ENCODE measurements at regions not wholly inside any gene's neighbourhood (a gene's known extent, or its start where the extent isn't known, plus 50 kb on each side); places are given as distances from the start of the nearest gene placed in this dataset.

- no peak overlapping the region for H3K27ac ChIP-seq
- TF ChIP-seq, protein P1, sequence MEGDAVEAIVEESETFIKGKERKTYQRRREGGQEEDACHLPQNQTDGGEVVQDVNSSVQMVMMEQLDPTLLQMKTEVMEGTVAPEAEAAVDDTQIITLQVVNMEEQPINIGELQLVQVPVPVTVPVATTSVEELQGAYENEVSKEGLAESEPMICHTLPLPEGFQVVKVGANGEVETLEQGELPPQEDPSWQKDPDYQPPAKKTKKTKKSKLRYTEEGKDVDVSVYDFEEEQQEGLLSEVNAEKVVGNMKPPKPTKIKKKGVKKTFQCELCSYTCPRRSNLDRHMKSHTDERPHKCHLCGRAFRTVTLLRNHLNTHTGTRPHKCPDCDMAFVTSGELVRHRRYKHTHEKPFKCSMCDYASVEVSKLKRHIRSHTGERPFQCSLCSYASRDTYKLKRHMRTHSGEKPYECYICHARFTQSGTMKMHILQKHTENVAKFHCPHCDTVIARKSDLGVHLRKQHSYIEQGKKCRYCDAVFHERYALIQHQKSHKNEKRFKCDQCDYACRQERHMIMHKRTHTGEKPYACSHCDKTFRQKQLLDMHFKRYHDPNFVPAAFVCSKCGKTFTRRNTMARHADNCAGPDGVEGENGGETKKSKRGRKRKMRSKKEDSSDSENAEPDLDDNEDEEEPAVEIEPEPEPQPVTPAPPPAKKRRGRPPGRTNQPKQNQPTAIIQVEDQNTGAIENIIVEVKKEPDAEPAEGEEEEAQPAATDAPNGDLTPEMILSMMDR (conservative IDR thresholded peaks at IDR 0.05) = no peak
- TF ChIP-seq ZFX (IDR thresholded peaks at IDR 0.05) = no peak
Measured at GRCh38 chr3:6223572-6223971, 637.3 kb upstream of the GRM7 start.

GRCh38 chr3:6228958-6229683 lies 631.8 kb upstream of the GRM7 start:
- no peak for TF ChIP-seq ZFX (IDR thresholded peaks at IDR 0.05)
- TF ChIP-seq, protein P1 (conservative IDR thresholded peaks at IDR 0.05) = no peak
- no peak overlapping the region for H3K27ac ChIP-seq

DNA sequence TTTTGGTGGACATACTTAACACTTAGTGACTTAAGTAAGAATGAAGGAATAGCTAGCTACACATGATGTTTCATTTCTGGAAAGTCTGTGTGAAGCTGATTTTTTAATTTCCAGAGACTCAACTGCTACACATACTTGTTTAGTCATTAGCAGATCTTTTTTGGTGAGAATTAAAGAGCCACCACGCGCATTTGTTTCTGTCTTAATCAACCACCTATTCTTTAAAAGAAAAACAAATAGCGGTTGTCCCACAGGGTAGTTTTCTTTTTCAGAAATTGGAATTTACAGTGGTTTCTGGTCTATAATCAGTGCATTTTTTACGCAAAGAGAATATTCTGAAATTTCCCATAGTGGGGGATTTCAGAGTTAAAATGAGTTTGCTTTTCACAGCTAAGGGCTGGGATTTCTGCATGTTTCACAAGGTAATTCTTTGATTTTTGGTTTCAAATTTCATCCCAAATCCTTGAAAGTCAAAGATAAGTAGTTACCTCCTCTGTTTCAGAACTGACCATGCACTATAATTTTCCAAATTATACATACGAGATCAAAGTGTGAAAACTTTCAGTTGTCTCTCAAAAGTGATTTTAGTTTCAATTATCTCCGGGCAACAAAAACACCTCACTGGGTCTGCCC lies 631.0 kb upstream of the GRM7 start:
- TF ChIP-seq, protein P1 (conservative IDR thresholded peaks at IDR 0.05) = no peak
- TF ChIP-seq ZFX (IDR thresholded peaks at IDR 0.05) = no peak
- no peak overlapping the region for H3K27ac ChIP-seq

- no peak overlapping the region for H3K27ac ChIP-seq
- TF ChIP-seq, protein P1 (conservative IDR thresholded peaks at IDR 0.05) = no peak
- TF ChIP-seq ZFX (IDR thresholded peaks at IDR 0.05) = no peak
Measured at GRCh38 chr3:6242104-6242503, 618.8 kb upstream of the GRM7 start.

- TF ChIP-seq, protein P1 (conservative IDR thresholded peaks at IDR 0.05) = no peak
- no peak for TF ChIP-seq ZFX (IDR thresholded peaks at IDR 0.05)
- no peak overlapping the region for H3K27ac ChIP-seq
Measured at GRCh38 chr3:6248528-6248927, 612.4 kb upstream of the GRM7 start.

GRCh38 chr3:6249679-6250078 lies 611.2 kb upstream of the GRM7 start:
- no peak for TF ChIP-seq ZFX (IDR thresholded peaks at IDR 0.05)
- TF ChIP-seq, protein P1 (conservative IDR thresholded peaks at IDR 0.05) = no peak

DNA sequence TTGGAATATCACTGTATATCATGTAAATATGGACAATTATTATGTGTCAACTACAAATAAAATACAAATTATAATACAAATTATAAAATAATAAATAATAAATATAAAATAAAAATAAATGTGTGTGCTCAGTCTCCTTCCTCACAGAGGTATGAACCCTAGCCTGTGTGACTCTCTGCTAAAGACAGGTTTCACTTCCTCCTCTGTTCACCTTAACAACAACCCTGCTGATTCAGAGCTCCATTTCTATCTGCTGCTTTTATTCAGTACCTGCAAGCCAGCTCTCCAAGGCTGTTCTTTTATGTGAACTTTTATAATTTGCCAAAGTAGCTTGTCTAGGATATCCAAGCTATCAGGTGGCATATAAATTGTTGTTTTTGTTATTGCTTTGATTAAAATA lies 610.7 kb upstream of the GRM7 start:
- no peak for TF ChIP-seq ZFX (IDR thresholded peaks at IDR 0.05)
- TF ChIP-seq, protein P1 (conservative IDR thresholded peaks at IDR 0.05) = no peak
- H3K27ac ChIP-seq = no peak overlapping the region

More at GRCh38 chr3:6249679-6250078, 611.2 kb upstream of the GRM7 start:
- no peak overlapping the region for H3K27ac ChIP-seq
